Ishikawa (cell line): ENCODE measurements at regions not wholly inside any gene's neighbourhood (a gene's known extent, or its start where the extent isn't known, plus 50 kb on each side); places are given as distances from the start of the nearest gene placed in this dataset.

Source experiments
- CEBPB ChIP-seq: IDR thresholded peaks from 2 replicates; pipeline ENCODE4 v1.6.1; 2012
- CREB1 ChIP-seq: IDR thresholded peaks from 2 replicates; pipeline ENCODE4 v1.6.1; 2012; ENCODE audit warnings: low read depth
- EGR1 ChIP-seq: IDR thresholded peaks from 2 replicates; pipeline ENCODE4 v1.6.1; 2012
- EP300 ChIP-seq: IDR thresholded peaks from 2 replicates; pipeline ENCODE4 v1.6.1; 2012; ENCODE audit warnings: borderline replicate concordance
- FOXM1 ChIP-seq: IDR thresholded peaks from 2 replicates; pipeline ENCODE4 v1.6.1; 2012; ENCODE audit warnings: low read depth, borderline replicate concordance
- NFIC ChIP-seq: IDR thresholded peaks from 2 replicates; pipeline ENCODE4 v1.6.1; 2012
- RAD21 ChIP-seq: IDR thresholded peaks from 2 replicates; pipeline ENCODE4 v1.6.1; 2012; ENCODE audit warnings: low read depth
- TAF1 ChIP-seq: IDR thresholded peaks from 2 replicates; pipeline ENCODE4 v1.6.1; 2012; ENCODE audit warnings: low read depth, mild to moderate bottlenecking
- TCF12 ChIP-seq: IDR thresholded peaks from 2 replicates; pipeline ENCODE4 v1.6.1; 2012; ENCODE audit warnings: low read depth
- TEAD4 ChIP-seq: IDR thresholded peaks from 2 replicates; pipeline ENCODE4 v1.6.1; 2012
- YY1 ChIP-seq: IDR thresholded peaks from 2 replicates; pipeline ENCODE4 v1.6.1; 2012; ENCODE audit warnings: low read depth
- ZBTB7A ChIP-seq: IDR thresholded peaks from 2 replicates; pipeline ENCODE4 v1.6.1; 2012; ENCODE audit warnings: low read depth
- TF ChIP-seq, protein P1 (sequence below): IDR thresholded peaks from 2 replicates; pipeline ENCODE4 v1.6.1; 2012
- TF ChIP-seq, protein P2 (sequence below): IDR thresholded peaks from 2 replicates; pipeline ENCODE4 v1.6.1; 2012; ENCODE audit warnings: low read depth, mild to moderate bottlenecking
- TF ChIP-seq, protein P3 (sequence below): IDR thresholded peaks from 2 replicates; pipeline ENCODE4 v1.6.1; 2012

DNA sequence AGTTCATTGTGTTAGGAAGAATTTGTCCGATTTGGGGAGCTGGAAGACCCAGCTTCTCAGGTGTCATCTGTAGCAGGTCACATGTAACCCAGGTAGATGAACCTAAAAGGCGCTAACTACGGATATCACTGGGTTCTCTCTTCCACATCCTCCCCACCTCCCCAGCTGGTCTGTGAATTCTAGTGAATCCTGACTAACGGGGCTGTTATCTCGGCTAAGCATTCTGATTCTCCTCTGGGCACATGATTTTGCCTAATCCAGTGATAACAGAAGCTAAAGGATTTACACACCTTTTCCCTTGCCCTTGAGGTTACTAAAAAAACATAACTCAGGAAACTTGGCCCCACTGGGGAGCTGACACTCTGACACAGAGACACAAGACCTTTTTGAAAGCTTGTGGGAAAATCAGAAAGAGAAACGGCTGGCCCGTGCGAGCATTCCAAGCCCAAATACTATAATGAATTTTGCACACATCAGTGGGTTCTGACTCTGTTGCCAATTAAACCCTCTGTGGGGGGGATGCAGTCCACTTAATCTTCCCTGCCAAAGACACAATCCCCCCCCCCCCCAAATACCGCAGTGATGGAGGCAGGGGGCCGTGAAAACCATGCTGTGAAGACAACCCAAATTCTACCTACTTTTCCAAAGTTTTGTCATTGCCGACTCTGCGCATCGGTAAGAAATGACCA lies 81.0 kb upstream of the FZD10 start:
- TF ChIP-seq EP300, result no peak
- TF ChIP-seq, protein P1, sequence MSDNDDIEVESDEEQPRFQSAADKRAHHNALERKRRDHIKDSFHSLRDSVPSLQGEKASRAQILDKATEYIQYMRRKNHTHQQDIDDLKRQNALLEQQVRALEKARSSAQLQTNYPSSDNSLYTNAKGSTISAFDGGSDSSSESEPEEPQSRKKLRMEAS, result no peak

GRCh38 chr12:130083002-130083401 lies 79.3 kb upstream of the FZD10 start:
- TF ChIP-seq RAD21 (no peak), CREB1 (no peak), TEAD4 (no peak), FOXM1 (no peak), EGR1 (no peak), EP300 (no peak)
- TF ChIP-seq, protein P2, sequence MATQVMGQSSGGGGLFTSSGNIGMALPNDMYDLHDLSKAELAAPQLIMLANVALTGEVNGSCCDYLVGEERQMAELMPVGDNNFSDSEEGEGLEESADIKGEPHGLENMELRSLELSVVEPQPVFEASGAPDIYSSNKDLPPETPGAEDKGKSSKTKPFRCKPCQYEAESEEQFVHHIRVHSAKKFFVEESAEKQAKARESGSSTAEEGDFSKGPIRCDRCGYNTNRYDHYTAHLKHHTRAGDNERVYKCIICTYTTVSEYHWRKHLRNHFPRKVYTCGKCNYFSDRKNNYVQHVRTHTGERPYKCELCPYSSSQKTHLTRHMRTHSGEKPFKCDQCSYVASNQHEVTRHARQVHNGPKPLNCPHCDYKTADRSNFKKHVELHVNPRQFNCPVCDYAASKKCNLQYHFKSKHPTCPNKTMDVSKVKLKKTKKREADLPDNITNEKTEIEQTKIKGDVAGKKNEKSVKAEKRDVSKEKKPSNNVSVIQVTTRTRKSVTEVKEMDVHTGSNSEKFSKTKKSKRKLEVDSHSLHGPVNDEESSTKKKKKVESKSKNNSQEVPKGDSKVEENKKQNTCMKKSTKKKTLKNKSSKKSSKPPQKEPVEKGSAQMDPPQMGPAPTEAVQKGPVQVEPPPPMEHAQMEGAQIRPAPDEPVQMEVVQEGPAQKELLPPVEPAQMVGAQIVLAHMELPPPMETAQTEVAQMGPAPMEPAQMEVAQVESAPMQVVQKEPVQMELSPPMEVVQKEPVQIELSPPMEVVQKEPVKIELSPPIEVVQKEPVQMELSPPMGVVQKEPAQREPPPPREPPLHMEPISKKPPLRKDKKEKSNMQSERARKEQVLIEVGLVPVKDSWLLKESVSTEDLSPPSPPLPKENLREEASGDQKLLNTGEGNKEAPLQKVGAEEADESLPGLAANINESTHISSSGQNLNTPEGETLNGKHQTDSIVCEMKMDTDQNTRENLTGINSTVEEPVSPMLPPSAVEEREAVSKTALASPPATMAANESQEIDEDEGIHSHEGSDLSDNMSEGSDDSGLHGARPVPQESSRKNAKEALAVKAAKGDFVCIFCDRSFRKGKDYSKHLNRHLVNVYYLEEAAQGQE, result no peak
- TF ChIP-seq, protein P1, result no peak

DNA sequence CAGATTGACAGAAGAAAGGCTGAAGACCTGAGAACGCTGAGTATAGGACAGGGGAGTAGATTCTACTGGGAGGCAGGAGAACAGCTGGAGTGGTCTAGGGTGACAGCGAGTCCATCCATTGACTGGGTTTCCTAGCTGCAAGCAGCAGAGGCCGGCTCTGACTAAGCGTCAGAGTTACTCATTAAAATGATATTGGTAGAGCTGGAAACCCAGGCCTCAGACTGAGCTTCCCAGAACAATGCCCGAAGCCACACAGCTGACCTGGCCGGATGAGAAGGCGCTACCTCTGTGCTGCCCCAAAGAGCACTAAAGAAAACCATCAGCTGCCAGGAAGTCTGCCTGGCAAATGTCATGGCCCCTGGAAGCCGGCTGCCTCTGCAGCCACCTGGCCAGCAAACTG lies 78.5 kb upstream of the FZD10 start:
- no peak for TF ChIP-seq YY1
- TF ChIP-seq, protein P2, result no peak
- TF ChIP-seq RAD21, result no peak
- TF ChIP-seq TAF1, result no peak
- TF ChIP-seq, protein P3, sequence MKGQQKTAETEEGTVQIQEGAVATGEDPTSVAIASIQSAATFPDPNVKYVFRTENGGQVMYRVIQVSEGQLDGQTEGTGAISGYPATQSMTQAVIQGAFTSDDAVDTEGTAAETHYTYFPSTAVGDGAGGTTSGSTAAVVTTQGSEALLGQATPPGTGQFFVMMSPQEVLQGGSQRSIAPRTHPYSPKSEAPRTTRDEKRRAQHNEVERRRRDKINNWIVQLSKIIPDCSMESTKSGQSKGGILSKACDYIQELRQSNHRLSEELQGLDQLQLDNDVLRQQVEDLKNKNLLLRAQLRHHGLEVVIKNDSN, result no peak
- no peak for TF ChIP-seq CEBPB
- TF ChIP-seq FOXM1, result no peak
- TF ChIP-seq NFIC, result no peak
- no peak for TF ChIP-seq EP300
- TF ChIP-seq CREB1, result no peak

- TF ChIP-seq TEAD4 (no peak), TAF1 (no peak), NFIC (no peak), YY1 (no peak), ZBTB7A (no peak), EGR1 (no peak), CREB1 (no peak), RAD21 (no peak), FOXM1 (no peak)
- TF ChIP-seq, protein P2, result no peak
Observed at GRCh38 chr12:130084359-130084758, 77.9 kb upstream of the FZD10 start.

- TF ChIP-seq EGR1 (no peak), FOXM1 (no peak), NFIC (no peak), ZBTB7A (no peak), CEBPB (no peak), TCF12 (no peak), CREB1 (no peak)
- TF ChIP-seq, protein P3, result no peak
- TF ChIP-seq, protein P2, result no peak
Observed at GRCh38 chr12:130086248-130086647, 76.0 kb upstream of the FZD10 start.
